Neural cell (in vitro differentiated cells): ENCODE measurements at regions not wholly inside any gene's neighbourhood (a gene's known extent, or its start where the extent isn't known, plus 50 kb on each side); places are given as distances from the start of the nearest gene placed in this dataset.

ENCODE experiments used
- EP300 ChIP-seq: fragments of 450-650 bp; conservative IDR thresholded peaks from 2 replicates; pipeline ENCODE4 v1.6.1; 2014; ENCODE audit warnings: antibody characterized with exemption, mild to moderate bottlenecking, moderate library complexity; ENCODE audit not compliant: poor library complexity, severe bottlenecking
- EZH2 ChIP-seq: fragments of 200-600, 300-800 bp; shearing (Covaris generic), sonication (generic); IDR thresholded peaks from 2 replicates; pipeline ENCODE4 v1.6.1; 2014; ENCODE audit warnings: antibody characterized with exemption, low read length, borderline replicate concordance, mild to moderate bottlenecking; ENCODE audit not compliant: insufficient read depth, poor library complexity, severe bottlenecking
- POLR2AphosphoS5 ChIP-seq: IDR thresholded peaks from 2 replicates; pipeline ENCODE4 v1.6.1; 2012
- RAD21 ChIP-seq: fragments of 450-650 bp; conservative IDR thresholded peaks from 2 replicates; pipeline ENCODE4 v1.6.1; 2014; ENCODE audit warnings: antibody characterized with exemption, mild to moderate bottlenecking, moderate library complexity
- TF ChIP-seq, protein P1 (sequence below): fragments of 450-650 bp; IDR thresholded peaks from 2 replicates; pipeline ENCODE4 v1.5.1; 2014; ENCODE audit warnings: antibody characterized with exemption, mild to moderate bottlenecking, moderate library complexity; ENCODE audit not compliant: poor library complexity, severe bottlenecking

- TF ChIP-seq, protein P1, sequence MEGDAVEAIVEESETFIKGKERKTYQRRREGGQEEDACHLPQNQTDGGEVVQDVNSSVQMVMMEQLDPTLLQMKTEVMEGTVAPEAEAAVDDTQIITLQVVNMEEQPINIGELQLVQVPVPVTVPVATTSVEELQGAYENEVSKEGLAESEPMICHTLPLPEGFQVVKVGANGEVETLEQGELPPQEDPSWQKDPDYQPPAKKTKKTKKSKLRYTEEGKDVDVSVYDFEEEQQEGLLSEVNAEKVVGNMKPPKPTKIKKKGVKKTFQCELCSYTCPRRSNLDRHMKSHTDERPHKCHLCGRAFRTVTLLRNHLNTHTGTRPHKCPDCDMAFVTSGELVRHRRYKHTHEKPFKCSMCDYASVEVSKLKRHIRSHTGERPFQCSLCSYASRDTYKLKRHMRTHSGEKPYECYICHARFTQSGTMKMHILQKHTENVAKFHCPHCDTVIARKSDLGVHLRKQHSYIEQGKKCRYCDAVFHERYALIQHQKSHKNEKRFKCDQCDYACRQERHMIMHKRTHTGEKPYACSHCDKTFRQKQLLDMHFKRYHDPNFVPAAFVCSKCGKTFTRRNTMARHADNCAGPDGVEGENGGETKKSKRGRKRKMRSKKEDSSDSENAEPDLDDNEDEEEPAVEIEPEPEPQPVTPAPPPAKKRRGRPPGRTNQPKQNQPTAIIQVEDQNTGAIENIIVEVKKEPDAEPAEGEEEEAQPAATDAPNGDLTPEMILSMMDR = no peak
- TF ChIP-seq POLR2AphosphoS5 (no peak), EZH2 (no peak), EP300 (no peak), RAD21 (no peak)
Measured at GRCh38 chr9:107142896-107143603, 140.0 kb upstream of the RAD23B start.
